GM21447 (cell line): ENCODE measurements at regions not wholly inside any gene's neighbourhood (a gene's known extent, or its start where the extent isn't known, plus 50 kb on each side); places are given as distances from the start of the nearest gene placed in this dataset.
"Not testable (repeated sequence)": the region's sequence is repeated elsewhere in the genome, so short reads cannot be mapped to it uniquely, and the experiment has no call there.

ENCODE experiments used
- ATAC-seq: cut with Tn5 transposase; IDR thresholded peaks from one replicate; pipeline ENCODE4 v1.9.1; 2021; ENCODE audit not compliant: unreplicated experiment

DNA sequence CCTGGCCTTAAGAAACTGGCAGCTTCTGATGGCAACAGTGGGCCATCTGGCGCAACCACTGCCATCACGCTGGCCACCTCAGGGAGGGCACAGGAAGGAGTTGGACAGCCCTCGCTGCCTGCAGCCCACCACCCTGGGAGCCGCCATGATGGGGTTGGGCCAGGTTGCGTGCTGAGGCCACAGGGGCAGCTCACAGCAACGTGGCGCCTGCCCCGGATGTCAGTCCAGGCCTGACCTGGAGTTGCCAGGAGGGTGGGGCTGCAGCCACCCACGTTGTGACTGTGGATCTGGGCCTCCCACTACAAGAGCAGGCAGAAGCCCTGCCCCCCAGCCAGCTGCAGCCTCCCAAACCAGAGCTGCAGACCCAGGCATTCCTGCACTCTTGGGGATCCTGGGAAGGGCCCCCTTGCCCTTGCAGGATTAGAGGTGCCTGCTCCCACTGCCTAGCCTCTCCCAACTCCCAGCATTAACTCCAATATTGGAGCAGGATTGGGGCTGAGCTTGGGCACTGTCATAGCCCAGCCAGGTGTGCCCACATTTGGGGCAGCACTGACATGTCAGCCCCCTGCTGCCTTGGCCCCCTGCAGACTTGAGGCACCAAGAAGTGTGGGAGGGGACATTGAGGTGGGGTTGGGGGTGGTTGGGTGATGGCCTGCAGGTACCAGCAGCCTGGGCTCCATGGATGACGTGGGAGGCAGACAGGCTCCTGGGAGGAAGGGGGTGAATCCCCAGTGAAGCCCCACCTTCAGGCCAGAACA, 468.9 kb upstream of the CCDC54 start:
- no peak for ATAC-seq

DNA sequence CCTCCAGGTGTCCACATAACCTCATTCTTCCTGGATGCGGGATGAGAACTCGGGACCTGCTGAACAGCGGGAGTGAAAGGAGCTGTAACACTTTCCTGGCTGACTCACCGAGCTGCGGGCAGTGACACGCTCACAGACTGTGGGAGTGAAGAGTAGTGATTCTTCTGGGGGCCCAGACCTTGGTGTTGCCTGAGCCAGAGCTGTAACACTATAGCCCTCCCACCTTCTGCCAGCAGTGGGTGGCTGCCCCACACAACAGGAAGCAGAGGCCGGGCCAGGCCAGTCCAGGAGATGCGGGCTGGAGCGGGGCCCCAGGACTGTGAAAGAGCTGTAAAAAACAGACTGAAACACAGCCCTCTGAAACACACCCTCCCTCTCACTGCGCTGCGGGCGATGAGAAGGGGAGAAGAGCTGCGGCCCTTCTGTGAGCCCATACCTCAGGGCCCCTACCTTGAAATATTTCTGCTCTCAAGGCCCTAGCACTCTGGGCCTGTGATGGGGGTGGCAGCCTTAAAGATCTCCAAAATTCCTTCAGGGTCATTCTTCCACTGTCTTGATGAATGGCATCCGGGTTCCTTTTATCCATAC, 464.0 kb upstream of the CCDC54 start:
- ATAC-seq: no peak

DNA sequence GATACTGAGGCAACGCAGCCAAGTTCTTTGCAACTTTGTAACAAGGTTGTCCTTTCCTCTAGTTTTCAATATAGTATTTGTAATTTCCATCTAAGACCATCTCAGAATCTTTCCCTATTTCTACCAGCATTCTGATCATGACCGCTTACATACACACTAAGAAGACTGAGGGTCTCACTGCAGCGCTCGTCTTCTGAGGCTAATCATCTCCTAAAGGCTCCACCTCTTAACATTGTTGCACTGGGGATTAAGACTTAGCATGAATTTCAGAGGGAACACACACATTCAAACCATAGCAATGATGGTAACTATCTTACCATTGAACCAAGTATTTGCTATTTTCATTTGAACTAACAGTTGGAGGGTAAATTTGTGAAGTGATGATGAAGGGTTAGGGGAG, 463.3 kb upstream of the CCDC54 start:
- no peak for ATAC-seq

DNA sequence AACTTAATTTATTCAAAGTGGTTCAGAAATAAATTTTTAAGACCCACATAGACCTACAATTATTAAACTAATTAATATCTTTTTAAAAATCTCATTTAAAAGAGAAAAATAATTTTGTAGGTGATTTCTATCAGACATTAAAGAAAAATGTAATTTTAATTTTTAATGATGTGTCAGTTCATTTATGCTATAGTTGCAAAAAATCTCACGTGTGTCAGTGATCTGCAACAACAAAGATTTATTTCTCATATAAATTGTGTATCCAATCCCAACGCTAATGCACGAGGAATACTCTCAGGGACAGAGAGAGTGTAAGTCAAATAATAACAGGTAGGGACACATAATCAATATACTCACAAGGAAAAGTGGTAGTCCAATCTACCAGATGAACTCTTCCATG, 456.6 kb upstream of the CCDC54 start:
- no peak for ATAC-seq

DNA sequence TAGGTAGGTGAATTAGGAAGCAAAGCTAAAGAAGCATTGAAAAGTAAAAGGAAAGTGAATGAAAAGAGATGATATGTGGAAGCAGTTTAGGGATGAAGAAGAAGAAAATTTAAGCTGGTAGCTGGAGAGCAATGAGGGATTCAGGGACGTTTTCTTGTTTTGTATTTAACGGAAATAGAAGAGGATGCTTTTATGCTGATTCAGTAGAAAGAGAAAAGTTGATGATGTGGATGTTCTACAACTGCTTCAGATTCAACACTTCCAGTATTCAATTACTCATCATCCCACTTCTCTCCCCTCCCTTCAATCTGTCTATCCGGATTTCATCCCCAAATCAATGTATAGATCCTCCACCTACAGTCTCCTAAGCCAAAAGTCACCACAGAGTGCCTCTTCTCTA, 448.2 kb upstream of the CCDC54 start:
- ATAC-seq: no peak

DNA sequence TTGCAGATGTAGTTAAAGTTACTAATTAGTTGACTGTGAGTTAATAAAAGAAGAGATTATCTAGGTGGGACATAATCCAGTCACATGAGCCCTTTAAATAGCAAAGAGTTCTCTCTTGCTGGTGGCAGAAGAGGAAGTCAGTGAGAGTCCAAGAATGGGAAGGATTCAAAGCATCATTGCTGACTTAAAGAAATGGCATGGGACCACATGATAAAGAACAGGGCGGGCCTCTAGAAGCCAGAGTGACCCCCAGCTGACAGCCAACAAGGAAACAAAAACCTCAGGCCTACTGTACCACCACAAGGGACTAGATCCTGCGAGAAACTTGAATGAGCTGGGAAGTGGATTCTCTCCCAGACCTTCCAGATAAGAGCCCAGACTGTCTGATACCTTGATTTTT, 447.2 kb upstream of the CCDC54 start:
- no peak for ATAC-seq

DNA sequence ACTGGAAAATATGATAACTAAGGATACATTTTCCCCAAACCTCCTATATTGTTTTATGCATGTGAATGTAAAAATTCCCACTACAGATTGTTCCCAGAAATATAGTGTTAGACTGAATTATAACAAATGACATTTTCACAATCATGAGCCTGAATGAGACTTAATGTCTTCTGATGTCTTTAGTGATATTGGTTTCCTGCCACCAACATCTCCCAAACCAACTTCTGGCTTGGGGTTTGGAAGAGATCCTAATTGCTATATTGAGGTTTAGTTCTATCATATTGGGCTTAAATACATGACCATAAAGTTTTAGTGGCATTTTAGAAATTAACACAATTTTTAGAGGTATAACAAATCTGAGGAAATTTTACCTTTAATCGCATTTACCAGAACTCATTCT, 445.3 kb upstream of the CCDC54 start:
- no peak for ATAC-seq

DNA sequence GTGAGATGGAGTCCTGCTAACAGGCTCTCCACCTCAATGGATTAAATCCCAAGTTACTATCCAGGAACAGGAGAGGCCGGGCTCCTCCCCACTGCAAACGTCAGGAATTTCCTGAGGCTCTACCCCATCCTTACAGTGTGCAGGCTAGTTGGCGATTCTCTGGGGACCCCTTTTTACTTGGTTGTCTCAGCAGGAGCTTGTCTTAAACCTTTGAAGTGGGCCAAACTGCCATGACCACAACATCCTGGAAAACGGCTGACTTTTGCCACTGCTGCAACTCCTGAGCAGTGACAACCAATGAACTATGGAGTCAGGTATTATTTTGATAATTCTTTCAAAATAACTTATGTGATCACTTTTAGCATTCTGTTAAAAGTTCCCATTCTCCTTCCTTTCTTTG, 440.9 kb upstream of the CCDC54 start:
- no peak for ATAC-seq

DNA sequence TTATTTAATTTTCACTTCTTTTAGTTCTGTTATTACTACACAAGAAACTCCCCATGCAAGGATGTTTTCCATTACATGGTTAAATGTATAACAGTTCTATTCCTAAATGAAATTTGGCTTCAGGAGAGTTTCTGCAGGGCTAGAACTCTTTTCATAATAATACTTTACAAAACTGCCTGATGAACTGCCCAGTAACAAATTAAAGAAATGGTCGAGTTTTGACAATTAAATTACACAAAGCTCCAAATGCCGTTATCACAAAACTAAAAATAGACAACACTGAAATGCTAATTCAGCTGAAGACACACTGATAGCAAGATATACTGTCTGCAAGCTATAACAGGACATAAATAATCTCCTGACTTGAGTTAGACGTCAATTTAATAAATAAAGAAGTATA, 435.2 kb upstream of the CCDC54 start:
- ATAC-seq: no peak

DNA sequence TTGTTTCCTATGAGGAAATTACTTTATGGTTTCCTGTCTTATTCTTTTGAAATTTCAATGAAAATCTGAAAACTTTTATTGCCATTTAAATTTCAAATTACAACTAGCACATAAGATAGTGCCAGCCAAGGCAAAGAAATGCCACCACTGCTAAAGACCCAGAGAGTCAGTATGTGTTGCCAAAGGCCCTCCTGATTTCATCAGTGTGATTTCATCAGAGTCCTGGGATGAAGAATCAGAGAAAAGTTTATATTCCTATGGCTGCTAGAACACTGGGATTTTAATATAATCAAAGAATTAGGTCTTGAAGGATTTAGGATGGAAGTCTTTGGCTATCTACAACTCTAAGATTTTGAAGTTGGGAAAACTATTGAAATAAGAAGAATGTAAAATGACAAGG, 434.2 kb upstream of the CCDC54 start:
- no peak for ATAC-seq

DNA sequence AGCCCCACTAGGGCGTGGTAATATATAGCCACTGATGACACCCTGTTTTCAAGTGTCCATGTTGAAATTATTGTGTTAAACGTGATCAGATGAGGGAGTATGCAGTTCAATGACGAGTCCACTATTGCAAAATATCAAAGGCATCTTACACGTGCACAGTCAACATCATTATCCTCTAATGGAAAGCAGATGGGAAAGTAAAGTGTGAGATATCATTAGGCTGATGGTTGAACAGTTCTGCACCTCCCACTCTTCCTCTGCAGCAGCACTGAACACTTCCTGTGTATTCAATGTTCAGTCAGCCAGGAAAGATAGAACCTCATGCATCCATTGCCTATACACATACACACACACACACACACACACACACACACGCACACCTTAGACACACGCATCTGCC, 431.8 kb upstream of the CCDC54 start:
- no peak for ATAC-seq

DNA sequence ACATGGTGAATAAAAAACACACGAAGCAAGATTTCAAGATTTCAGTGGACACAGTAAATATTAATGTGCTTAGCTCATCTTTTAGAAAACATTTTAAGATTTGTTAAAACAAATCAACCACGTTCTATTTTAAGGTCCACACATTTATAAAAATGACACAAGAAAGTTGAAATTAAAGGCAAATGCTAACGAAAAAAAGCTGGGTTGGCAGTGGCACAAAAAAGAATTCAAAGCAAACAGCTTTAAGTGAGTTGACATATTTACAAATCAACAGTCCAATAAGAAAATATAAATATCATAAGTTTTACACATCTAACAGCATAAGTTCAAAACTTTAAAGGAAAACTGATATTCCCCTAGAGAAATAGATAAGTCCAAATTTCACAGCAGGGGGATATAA, 430.4 kb upstream of the CCDC54 start:
- no peak for ATAC-seq

DNA sequence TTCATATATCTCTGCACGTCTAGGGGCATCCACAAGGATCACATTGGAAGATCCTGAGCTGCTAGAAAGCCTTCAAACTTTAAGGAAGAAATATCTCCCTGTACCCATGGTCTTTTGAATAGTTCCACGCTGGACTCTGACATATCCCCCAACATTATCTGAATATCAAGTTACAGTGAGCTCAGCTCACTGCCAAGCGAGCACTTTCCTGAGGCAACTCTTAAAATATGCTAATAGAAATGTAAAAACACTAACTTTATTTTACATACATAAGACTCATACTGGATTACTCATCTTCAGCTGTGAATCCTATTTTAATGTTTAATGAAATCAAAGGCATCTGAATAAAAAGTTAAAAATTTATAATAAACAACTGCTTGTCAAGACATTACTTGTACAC, 420.2 kb upstream of the CCDC54 start:
- ATAC-seq: no peak

DNA sequence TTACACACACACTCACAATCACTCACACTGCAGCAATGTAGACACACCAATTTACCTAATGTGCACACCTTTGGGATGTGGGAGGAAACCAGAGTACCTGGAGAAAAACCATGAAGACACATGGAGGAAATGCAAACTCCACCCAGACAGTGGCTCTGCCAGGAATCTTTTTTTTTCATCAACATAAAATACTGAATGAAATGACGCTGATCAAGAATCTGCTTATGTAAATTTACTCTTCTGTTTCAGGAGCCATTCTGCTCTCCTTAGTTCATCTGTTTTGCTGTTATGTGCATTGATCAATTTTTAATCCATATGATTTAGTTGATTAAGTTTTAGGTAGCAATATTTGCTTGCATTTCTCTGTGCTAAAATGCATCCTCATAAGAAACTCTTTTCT, 414.2 kb upstream of the CCDC54 start:
- no peak for ATAC-seq

DNA sequence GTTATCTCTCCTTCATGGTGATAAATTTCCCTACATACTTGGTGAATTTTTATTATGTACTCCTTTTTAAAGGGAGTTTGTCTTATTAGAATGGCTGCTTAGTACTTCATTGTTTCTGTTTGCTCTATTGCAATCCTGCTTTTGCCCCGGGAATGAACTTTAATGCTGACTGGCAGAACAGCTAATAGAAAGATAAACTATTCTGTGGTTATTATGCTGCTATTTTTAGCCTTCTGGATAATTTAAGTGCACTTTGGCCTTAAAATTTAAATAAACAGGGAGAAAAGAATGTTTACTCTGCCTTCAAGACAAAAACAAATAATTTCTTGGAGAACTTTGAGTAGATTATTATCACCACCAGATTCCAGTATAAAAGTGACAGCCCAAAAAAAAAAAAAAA, 413.8 kb upstream of the CCDC54 start:
- ATAC-seq: no peak

DNA sequence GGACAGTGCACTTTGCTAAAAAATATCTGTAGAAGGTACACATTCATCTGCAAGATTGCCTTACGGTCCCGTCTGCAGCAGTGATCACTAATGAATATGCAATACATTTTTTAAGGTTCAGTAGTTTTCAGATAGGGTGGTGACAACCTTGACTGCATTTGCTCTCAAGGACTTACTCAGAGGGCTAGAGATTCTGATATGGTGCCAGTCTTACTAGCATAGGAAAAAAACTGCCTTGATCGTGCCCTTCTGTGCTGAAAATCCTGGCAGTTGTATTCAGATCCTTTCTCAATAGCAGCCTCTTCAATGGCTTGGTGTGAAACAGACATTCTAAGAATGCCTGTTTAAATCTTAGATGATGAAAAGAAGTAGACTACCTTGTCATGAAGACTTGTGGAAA, 411.9 kb upstream of the CCDC54 start:
- no peak for ATAC-seq

DNA sequence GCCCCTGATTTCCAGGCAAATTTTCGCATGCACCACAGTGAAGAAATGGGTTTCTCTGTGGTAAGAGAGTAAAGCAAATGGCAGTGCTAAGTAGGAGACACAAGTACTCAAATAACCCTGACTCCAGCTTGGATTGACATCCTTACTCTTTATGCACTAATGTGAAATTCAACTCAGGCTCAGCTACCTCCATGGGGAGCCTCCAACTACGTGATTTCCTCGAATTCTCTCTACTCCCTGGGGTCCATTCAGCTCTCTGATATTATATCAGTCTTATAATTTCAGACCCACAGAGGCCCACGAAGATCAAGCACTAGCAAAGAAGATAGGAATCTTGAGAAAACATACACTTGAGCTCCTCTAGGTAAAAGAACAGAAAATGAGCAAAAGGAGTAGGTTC, 407.6 kb upstream of the CCDC54 start:
- no peak for ATAC-seq

DNA sequence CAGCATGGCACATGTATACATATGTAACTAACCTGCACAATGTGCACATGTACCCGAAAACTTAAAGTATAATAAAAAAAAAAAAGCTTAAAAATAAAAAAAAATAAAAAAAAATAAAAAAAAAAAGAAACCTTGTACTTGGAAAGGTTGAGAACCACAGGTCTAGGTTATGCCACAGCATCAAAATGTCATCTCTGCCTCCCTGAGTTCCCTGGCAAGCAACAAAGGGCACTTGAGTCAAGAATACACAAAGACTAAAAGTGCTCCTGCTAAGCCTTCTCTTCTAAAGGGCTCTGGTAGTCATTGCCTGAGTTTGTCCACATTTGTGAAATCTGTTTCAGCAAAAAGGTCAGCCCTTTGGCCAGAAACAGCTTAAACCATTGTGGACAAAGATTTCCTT, 395.8 kb upstream of the CCDC54 start:
- ATAC-seq: no peak

DNA sequence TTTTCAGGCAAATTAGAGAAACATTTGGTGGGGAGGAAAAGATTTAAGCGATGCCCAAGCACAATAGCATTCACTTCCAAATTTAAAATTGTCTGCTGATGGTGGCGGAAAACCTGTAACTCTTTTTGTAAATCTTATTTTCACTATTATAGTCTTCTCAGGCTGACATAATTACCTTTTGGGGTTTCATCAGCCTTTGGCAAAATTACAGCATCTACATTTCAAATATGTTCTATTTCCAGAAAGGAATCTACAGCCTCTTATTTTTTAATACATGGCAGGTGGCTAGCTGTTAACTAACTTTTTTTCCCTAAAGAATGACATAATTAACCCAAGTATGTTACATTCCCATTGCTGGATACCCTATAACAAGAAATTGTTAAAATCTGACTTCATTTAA, 391.5 kb upstream of the CCDC54 start:
- no peak for ATAC-seq

DNA sequence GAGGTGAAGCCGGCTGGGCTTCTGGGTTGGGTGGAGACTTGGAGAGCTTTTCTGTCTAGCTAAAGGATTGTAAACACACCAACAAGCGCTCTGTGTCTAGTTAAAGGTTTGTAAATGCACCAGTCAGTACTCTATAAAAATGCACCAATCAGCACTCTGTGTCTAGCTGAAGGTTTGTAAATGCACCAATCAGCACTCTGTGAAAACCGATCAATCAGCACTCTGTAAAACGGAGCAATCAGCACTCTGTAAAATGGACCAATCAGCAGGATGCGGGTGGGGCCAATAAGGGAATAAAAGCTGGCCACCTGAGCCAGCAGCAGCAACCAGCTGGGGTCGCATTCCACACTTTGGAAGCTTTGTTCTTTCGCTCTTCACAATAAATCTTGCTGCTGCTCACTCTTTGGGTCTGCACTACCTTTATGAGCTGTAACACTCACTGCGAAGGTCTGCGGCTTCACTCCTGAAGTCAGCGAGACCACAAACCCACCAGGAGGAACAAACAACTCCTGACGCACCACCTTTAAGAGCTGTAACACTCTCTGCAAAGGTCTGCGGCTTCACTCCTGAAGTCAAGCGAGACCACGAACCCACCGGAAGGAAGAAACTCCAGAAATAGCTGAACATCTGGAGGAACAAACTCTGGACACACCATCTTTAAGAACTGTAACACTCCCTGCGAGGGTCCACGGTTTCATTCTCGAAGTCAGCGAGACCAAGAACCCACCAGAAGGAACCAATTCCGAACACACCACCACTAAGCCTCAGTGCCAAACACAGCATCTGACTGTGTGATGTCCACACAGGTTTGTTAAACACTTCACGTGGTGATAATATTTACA, 378.2 kb upstream of the CCDC54 start:
- not testable (repeated sequence) for ATAC-seq

DNA sequence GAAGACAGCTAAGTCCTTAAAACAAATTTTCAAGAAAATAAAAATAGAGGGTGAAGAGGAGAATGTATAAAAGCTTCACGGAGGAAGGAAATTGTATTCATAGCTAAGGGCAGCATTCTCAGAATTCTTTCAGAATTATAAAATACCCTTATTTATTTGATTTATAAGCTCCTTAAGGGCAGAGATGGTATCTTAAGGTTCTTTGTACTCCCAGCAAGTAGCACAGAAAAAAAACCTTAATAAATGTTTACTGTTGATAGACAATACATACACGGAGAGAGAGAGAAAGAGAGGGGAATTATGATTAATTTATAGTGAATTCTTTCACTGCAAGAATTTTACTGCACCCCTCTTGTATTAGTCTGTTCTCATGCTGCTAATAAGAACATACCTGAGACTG, 375.6 kb upstream of the CCDC54 start:
- ATAC-seq: no peak

DNA sequence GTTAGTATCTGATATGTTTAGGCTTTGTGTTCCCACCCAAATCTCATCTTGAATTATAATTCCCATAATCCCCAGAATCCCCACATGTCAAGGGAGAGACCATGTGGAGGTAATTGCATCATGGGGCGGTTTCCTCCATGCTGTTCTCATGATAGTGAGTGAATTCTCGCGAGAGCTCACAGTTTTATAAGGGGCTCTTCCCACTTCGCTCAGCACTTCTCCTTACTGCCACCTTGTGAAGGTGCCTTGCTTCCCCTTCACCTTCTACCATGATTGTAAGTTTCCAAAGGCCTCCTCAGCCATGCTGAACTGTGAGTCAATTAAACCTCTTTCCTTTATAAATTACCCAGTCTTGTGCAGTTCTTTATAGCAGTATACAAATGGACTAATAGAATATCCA, 371.9 kb upstream of the CCDC54 start:
- not testable (repeated sequence) for ATAC-seq
